Mesodermal cell (in vitro differentiated cells): ENCODE measurements at regions not wholly inside any gene's neighbourhood (a gene's known extent, or its start where the extent isn't known, plus 50 kb on each side); places are given as distances from the start of the nearest gene placed in this dataset.

Experiments used
- H3K27ac ChIP-seq: 2 replicates; pipeline ENCODE4 v1.7.0; 2013; ENCODE audit warnings: mild to moderate bottlenecking, low read depth, low read length, moderate library complexity; ENCODE audit not compliant: severe bottlenecking
- H3K36me3 ChIP-seq: 2 replicates; pipeline ENCODE4 v1.7.1; 2013; ENCODE audit warnings: mild to moderate bottlenecking, low read length, moderate library complexity; ENCODE audit not compliant: control insufficient read depth, insufficient read depth
- H3K4me1 ChIP-seq: one replicate; pipeline ENCODE4 v1.7.1; 2013; ENCODE audit warnings: mild to moderate bottlenecking, low read length; ENCODE audit not compliant: insufficient read depth, control insufficient read depth, poor library complexity, severe bottlenecking
- H3K4me3 ChIP-seq: 2 replicates; pipeline ENCODE4 v1.7.0; 2013; ENCODE audit warnings: low read length, control low read depth, mild to moderate bottlenecking; ENCODE audit not compliant: insufficient read depth, poor library complexity, severe bottlenecking; ENCODE audit errors: extremely low read depth
- H3K9me3 ChIP-seq: 2 replicates; pipeline ENCODE4 v1.7.1; 2013; ENCODE audit warnings: mild to moderate bottlenecking, low read length, moderate library complexity; ENCODE audit not compliant: control insufficient read depth
- WGBS, 2 experiments: methylation state at CpG; one replicate each; pipeline ENCODE4 v1.1.5; 2013; ENCODE audit warnings: missing lambda C conversion rate in 2 of 2; ENCODE audit not compliant: insufficient coverage in 2 of 2; 5-methylcytosine and 5-hydroxymethylcytosine counted together

DNA sequence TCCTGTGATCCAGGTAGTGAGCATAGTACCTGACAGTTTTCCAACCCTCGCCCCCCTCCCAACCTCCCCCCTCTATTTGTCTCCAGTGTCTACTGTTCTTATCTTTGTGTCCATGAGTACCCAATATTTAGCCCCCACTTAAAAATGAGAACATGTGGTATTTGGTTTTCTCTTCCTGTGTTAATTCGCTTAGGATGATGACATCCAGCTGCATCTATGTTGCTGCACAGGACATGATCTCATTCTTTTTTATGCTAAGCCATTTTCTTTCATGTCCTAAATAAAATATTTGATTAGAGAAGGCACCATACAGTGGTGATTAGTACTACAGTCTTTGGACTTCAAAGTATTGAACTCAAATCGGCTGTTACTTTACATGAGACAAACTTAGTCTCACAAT is 1087.9 kb downstream of the CBLN2 start:
- Histone ChIP-seq H3K9me3 (peaks cover 9% of the 10 kb centered on the region), H3K4me1 (no peaks in the 10 kb centered on the region), H3K36me3 (no peaks in the 10 kb centered on the region), H3K27ac (no peak overlapping the region), H3K4me3 (no peak overlapping the region)
- no CpG with 5 or more reads among the region's 3 CpGs for WGBS, 2 experiments

DNA sequence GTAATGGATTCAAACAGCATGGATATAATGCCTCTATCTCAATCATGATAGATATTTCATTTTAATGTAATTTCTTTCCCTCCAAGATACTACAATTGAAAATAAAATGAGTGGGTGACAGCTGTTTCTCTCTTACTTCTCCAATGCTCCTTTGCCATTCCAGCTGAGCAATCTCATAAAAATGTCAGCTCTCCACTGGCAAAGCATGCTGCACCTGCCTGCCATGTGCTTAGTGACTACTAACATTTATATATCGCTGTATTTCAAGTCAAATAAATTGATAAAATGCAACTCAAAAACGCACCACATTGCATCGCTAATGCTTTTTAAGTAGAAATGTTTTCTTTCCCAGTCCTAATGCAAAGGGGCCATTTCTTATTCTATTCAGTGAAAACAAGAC is 1093.9 kb downstream of the CBLN2 start:
- Histone ChIP-seq H3K4me3 (no peak overlapping the region), H3K9me3 (peaks cover 9% of the 10 kb centered on the region), H3K4me1 (no peaks in the 10 kb centered on the region), H3K36me3 (no peaks in the 10 kb centered on the region), H3K27ac (no peak overlapping the region)
- no CpG with 5 or more reads among the region's 3 CpGs for WGBS, 2 experiments

DNA sequence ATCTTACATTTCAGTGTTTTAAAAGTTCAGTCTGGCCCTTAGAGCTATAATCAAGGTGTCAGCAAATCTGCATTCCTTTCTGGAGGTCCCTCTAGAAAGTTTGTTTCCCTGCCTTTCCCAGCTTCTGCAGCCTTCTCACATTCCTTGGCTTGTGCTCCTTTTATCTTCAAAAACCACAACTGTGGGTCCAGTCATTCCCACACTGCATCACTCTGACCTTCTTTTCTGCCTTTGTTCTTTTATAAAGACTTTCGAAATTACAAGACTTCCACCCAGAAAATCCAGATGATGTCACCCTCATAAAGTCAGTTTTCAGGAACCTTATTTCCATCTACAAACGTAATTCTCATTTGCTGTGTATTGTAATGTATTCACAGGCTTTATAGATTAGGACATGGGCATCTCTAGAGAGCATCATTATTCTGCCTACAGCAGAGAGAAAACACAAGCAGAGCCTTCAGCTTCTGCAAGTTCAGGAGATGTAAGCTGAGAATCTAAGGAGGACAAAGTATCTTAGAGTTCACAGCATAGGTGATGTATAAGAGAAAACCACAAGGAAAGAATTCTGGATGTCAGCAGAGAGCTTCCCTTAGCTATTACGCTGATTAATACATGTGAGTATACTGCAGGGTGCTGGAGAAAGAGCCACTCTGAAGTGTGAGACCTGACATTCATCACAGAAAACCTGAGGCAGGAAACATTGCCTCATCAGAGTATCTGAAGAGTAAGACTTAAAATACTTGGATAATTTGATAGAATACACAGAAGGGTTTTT is 1100.2 kb downstream of the CBLN2 start:
- Histone ChIP-seq H3K36me3 (no peaks in the 10 kb centered on the region), H3K9me3 (peaks cover 32% of the 10 kb centered on the region), H3K4me1 (no peaks in the 10 kb centered on the region), H3K27ac (no peak overlapping the region), H3K4me3 (no peak overlapping the region)
- 50% methylated on average over 1 to 2 of the region's 3 CpGs for whole genome bisulfite sequencing, 2 experiments

DNA sequence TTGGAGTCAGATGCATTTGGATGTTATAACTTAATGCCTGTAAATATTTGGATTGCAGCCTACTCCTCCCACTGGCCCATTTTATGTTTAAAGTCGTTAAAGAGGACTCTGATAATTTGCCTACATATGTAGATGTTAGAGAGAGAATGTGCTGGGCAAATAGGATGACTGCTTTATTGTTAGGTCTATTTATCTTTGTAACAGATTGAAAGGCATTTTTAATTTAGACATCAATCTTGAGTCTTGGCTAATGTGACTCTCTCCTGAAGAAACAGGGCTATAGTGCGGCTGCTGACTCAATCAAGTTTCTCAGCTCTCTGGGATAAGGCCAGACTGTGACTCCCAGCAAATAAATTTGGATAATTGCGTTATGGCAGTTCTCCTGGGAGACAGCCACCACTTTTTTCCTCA is 1101.4 kb downstream of the CBLN2 start:
- H3K4me1 ChIP-seq = no peaks in the 10 kb centered on the region
- H3K36me3 ChIP-seq = no peaks in the 10 kb centered on the region
- peaks cover 39% of the 10 kb centered on the region for H3K9me3 ChIP-seq
- H3K4me3 ChIP-seq = no peak overlapping the region
- H3K27ac ChIP-seq = no peak overlapping the region
- WGBS, 2 experiments = 31 to 35% methylated on average over 2 of the region's 3 CpGs

DNA sequence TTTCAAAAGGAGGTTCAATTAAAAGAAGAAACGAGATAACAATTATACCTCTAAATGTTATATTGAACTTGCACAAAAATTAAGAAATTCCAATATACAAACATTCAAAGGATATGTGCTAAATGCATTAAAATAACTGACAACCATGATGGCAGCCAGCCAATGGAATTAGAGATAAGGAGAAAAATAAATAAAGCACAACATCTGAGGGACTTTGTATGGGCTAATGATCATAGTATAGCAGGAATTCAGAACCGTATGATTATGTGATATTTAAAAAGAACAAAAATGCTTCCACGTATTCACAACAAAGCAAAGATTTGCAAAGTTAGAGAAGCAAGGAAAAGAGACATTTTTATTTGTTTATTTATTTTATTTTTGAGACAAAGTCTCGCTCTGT is 1103.0 kb downstream of the CBLN2 start:
- H3K27ac ChIP-seq = no peak overlapping the region

DNA sequence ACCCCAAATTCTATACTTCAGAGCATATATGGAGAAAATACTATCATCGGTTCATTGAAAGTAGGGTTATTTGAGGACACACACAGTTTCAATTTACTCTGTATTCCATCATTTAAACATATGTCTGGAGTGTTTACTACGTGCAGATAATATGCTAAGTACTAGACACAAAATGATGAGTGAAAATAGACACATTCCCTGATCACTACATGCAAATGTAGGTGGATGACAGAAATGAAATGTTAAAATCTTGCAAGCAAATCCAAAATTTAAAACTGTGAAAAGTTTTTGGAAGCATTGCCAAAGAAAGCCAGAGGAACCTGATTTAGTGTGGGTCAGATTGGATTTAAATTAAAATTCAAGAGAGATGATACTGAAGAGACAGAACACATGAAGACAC is 1106.6 kb downstream of the CBLN2 start:
- no CpG with 5 or more reads among the region's 2 CpGs for WGBS, 2 experiments
- H3K27ac ChIP-seq = no peak overlapping the region
- no peaks in the 10 kb centered on the region for H3K4me1 ChIP-seq
- no peaks in the 10 kb centered on the region for H3K36me3 ChIP-seq
- peaks cover 30% of the 10 kb centered on the region for H3K9me3 ChIP-seq
- no peak overlapping the region for H3K4me3 ChIP-seq

More for the DNA sequence above, 1103.0 kb downstream of the CBLN2 start:
- no peaks in the 10 kb centered on the region for H3K36me3 ChIP-seq
- H3K9me3 ChIP-seq = peaks cover 35% of the 10 kb centered on the region
- 77 to 89% methylated on average over 1 of the region's 4 CpGs for WGBS, 2 experiments
- H3K4me3 ChIP-seq = no peak overlapping the region
- no peaks in the 10 kb centered on the region for H3K4me1 ChIP-seq

DNA sequence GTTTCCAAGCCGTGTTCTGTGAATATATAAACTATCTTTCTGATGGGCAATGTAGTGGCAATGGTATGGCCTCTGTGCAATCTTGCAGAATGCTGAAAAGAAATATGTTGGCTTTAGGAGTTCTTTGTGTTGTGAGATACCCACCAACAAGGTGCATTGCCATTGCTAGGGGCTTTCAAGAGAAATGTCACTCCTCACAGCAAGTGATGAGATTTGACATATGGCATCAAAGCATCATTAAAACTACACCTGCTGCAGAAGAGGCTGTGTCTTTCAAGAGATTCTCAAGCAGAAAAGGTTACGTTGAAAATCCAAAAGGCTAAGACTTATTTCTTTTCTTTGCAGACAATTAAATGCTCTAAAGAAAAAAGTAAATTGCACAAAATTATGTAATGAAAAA is 1110.8 kb downstream of the CBLN2 start:
- no peak overlapping the region for H3K27ac ChIP-seq

DNA sequence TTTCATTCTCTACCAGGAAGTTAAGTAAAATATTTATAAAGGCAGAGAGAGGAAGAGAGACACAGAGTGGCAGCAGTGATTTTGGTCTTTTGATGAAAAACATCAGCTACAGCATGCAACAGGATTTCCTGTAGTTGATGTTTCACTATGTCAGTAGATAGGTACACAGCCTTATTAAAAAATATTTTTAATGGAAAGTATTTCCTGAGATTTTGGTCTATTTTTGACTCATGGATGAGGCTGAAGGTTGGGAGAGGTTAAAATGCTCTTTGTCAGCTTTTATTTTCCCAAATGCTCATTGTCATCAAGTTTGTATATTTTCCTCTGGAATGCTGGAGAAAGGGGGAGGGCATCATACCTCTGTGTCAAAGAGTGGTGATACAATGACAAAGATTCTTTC is 1112.5 kb downstream of the CBLN2 start:
- no peaks in the 10 kb centered on the region for H3K36me3 ChIP-seq
- H3K4me3 ChIP-seq = no peak overlapping the region
- no peaks in the 10 kb centered on the region for H3K4me1 ChIP-seq
- peaks cover 20% of the 10 kb centered on the region for H3K9me3 ChIP-seq
- H3K27ac ChIP-seq = no peak overlapping the region

More for the DNA sequence above, 1110.8 kb downstream of the CBLN2 start:
- Histone ChIP-seq H3K9me3 (peaks cover 22% of the 10 kb centered on the region), H3K4me1 (no peaks in the 10 kb centered on the region), H3K36me3 (no peaks in the 10 kb centered on the region), H3K4me3 (no peak overlapping the region)
- WGBS, 2 experiments = 80% methylated on average over 1 of the region's 2 CpGs; no CpG with 5 or more reads in 1 of the 2 experiments

DNA sequence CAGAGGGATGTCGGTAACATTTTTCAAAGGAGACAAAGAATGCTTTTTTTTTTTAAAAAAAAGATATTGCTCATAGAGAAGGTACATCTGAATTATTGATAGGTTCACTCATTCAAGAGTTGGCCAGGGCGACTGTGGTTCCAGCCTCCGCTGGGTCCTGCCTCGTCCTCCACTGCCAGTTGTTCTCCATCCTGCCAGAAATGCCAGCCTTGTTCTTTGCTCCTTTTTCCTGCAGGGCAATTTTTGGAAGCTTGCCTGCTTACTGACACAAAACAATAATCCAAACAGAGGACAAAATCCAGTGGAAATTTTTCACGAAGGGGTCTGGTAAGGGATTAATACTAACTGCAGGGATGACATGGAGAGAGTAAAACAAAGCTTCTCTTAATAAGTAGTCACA is 1113.0 kb downstream of the CBLN2 start:
- Histone ChIP-seq H3K4me1 (no peaks in the 10 kb centered on the region), H3K9me3 (peaks cover 20% of the 10 kb centered on the region), H3K27ac (no peak overlapping the region), H3K4me3 (no peak overlapping the region), H3K36me3 (no peaks in the 10 kb centered on the region)
- 62 to 88% methylated on average over 3 of the region's 5 CpGs for WGBS, 2 experiments

DNA sequence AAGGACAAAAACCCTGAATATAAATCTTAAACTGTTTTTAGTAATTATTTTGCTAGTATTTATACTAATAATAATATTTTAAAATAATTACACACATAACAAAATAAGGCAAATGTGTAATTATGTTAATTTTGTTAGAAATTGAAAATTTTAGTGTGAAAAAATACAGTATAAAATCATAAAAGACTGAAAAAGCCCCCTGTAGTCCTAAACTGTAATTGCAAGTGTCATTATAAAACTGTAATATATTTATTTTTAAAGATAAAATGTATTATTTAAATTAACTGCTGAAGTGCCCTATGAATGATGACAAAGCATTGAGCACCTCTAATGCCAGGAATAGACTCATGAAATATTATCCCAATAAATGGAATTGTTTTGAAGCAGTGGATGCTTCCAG is 1117.7 kb downstream of the CBLN2 start:
- H3K36me3 ChIP-seq = no peaks in the 10 kb centered on the region
- H3K27ac ChIP-seq = no peak overlapping the region
- H3K4me3 ChIP-seq = no peak overlapping the region
- H3K9me3 ChIP-seq = peaks cover 21% of the 10 kb centered on the region
- H3K4me1 ChIP-seq = no peaks in the 10 kb centered on the region

DNA sequence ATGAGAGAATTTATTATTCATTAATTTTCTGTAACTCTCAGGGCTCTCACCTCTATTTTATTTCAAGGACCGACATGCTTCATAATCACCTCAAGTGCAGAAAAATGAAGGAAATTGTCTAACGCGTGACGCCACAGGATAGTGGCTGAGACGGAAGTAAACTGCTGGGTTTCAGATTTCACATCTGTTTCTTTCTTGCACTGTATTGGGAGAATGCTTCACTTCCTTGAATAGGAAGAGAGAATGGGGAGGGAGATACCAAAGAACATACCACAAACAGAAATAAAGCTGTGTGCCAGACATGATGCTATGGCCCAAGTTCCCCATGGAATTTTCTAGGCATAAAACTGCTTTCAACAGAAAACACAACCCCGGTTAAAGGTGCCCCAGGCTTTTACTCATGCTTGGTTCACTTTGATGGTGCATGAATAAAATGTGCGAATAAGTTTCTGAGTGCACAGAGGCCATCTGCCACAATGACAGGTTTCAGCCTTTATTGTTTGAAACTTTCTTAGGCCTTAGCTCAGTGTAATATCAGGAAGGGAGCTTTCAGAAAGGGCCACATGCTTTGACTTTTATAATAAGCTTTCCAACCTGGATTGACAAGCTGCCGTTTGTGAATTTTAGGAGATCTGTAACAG is 1116.4 kb downstream of the SOCS6 start:
- 80 to 100% methylated on average over 1 to 2 of the region's 8 CpGs for WGBS, 2 experiments
- peaks cover 38% of the 10 kb centered on the region for H3K9me3 ChIP-seq

More for the DNA sequence above, 1116.4 kb downstream of the SOCS6 start:
- Histone ChIP-seq H3K27ac (no peak overlapping the region), H3K4me3 (no peak overlapping the region), H3K36me3 (no peaks in the 10 kb centered on the region), H3K4me1 (no peaks in the 10 kb centered on the region)
